ENCODE measurements at regions not wholly inside any gene's neighbourhood (a gene's known extent, or its start where the extent isn't known, plus 50 kb on each side); places are given as distances from the start of the nearest gene placed in this dataset.
A peak's percentile ranks its signal among the peaks of the same experiment; 100 is the strongest.

DNA sequence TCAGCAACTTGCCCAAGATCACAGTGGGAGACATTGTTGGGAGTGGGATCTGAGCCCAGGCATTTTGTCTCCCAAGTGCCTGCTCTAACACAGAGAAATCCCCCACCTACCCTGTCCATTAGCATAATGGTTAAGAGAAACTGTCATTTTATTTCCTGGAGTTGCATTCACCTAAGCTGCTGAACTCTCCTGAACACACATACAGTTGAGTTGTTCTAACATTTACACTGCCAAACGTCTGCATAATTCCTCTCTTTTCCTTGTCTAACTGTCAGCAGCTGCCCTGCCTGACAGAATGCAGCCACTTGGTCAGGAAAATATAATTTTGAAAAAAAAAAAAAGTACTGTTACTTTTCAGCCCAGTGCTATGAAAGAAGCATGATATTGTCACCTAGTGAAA is 396.3 kb upstream of the PIK3C3 start:
- no peak overlapping the region for H3K27ac ChIP-seq
- no peak overlapping the region for H3K4me3 ChIP-seq
- intact Hi-C loops (cut with DNase I), result no loop called here
- DNase-seq (no peak), ATAC-seq (no peak)
- no peaks in the 10 kb centered on the region for H3K36me3 ChIP-seq
- peaks cover 0 to 3% (median 0%) of the 10 kb centered on the region in 12 donors for H3K4me1 ChIP-seq
- 14 to 32% (median 29%) methylated on average over 1 of the region's 1 CpG for WGBS, 4 donors
- H3K27me3 ChIP-seq, result no peaks in the 10 kb centered on the region
- TF ChIP-seq POLR2A (IDR thresholded peaks at IDR 0.05), result no peak
- TF ChIP-seq, protein P1, sequence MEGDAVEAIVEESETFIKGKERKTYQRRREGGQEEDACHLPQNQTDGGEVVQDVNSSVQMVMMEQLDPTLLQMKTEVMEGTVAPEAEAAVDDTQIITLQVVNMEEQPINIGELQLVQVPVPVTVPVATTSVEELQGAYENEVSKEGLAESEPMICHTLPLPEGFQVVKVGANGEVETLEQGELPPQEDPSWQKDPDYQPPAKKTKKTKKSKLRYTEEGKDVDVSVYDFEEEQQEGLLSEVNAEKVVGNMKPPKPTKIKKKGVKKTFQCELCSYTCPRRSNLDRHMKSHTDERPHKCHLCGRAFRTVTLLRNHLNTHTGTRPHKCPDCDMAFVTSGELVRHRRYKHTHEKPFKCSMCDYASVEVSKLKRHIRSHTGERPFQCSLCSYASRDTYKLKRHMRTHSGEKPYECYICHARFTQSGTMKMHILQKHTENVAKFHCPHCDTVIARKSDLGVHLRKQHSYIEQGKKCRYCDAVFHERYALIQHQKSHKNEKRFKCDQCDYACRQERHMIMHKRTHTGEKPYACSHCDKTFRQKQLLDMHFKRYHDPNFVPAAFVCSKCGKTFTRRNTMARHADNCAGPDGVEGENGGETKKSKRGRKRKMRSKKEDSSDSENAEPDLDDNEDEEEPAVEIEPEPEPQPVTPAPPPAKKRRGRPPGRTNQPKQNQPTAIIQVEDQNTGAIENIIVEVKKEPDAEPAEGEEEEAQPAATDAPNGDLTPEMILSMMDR (IDR thresholded peaks at IDR 0.05), result no peak
- no peaks in the 10 kb centered on the region for H3K9me3 ChIP-seq

DNA sequence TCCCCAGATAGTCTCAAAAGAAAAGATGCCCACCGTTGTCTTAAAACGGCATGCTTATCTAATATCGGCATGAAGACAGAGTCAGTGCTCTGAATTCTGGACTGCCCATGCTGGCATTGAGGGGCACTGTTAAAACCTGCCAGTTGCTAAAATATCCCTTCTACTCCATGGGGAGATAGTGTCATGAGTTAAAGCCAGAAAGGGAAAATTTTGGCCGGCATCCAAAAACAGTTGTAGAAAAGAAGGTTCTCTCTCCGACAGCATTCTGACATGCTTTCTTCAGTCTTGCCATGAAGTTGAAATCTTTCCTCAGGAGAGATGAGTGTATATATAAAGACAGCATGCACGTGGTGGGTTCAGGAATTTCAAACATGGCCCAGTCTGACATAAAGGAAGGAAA is 401.3 kb upstream of the PIK3C3 start:
- no peaks in the 10 kb centered on the region for H3K9me3 ChIP-seq
- ATAC-seq (peak in 1 of 4 donors; percentile 24), DNase-seq (peak in 1 of 5 donors; percentile 37)
- H3K4me1 ChIP-seq, result peaks cover 0 to 5% (median 0%) of the 10 kb centered on the region in 12 donors
- intact Hi-C loops (cut with DNase I), result no loop called here
- H3K27me3 ChIP-seq, result no peaks in the 10 kb centered on the region
- 20 to 28% (median 24%) methylated on average over 6 of the region's 6 CpGs for WGBS, 4 donors
- no peaks in the 10 kb centered on the region for H3K36me3 ChIP-seq
- no peak overlapping the region for H3K4me3 ChIP-seq
- no peak for TF ChIP-seq POLR2A (IDR thresholded peaks at IDR 0.05)
- TF ChIP-seq, protein P1 (IDR thresholded peaks at IDR 0.05), result no peak
- H3K27ac ChIP-seq, result no peak overlapping the region

DNA sequence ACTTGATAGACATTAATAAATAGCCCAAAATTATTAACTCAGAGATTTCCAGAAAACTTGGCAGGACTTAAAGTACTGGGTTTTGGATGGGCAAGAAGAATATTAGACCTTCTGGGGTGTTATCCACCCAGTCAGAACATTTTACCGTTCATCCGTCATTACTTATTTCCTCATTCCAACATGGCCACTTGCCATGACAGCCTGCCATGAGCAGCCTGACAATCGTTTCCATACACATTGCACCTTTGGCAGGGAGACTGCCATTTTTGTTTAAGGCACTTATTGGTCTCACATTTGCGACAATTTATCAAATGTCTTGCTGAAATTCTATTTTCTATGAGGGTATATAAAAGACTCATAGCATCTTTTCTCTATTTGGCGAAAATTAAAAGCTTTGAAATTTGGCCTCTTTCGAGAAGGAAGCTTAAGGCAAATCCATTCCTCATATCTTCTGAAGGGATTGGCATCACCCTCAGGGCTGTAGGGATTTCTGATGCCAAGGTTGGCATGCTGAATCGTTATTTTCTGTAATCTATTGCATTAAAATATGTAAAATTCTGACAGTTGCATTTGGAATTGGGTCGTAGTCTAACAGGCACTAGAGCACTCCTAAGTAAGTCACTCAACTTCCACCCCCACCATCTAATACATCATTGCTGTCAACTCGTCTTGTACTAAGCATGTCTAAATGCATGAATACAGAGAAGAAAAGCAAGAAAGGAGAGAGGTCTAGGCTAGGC is 406.3 kb upstream of the PIK3C3 start:
- no peaks in the 10 kb centered on the region for H3K27me3 ChIP-seq
- intact Hi-C loops (cut with DNase I), result no loop called here
- H3K27ac ChIP-seq, result no peak overlapping the region
- WGBS, 4 donors, result 86 to 92% (median 89%) methylated on average over 9 of the region's 9 CpGs
- H3K4me1 ChIP-seq, result peaks cover 0 to 5% (median 0%) of the 10 kb centered on the region in 12 donors
- no peak overlapping the region for H3K4me3 ChIP-seq
- ATAC-seq, result no peak
- DNase-seq, result no peak
- H3K9me3 ChIP-seq, result no peaks in the 10 kb centered on the region
- H3K36me3 ChIP-seq, result no peaks in the 10 kb centered on the region
- TF ChIP-seq, protein P1 (IDR thresholded peaks at IDR 0.05), result no peak
- TF ChIP-seq POLR2A (IDR thresholded peaks at IDR 0.05), result no peak

DNA sequence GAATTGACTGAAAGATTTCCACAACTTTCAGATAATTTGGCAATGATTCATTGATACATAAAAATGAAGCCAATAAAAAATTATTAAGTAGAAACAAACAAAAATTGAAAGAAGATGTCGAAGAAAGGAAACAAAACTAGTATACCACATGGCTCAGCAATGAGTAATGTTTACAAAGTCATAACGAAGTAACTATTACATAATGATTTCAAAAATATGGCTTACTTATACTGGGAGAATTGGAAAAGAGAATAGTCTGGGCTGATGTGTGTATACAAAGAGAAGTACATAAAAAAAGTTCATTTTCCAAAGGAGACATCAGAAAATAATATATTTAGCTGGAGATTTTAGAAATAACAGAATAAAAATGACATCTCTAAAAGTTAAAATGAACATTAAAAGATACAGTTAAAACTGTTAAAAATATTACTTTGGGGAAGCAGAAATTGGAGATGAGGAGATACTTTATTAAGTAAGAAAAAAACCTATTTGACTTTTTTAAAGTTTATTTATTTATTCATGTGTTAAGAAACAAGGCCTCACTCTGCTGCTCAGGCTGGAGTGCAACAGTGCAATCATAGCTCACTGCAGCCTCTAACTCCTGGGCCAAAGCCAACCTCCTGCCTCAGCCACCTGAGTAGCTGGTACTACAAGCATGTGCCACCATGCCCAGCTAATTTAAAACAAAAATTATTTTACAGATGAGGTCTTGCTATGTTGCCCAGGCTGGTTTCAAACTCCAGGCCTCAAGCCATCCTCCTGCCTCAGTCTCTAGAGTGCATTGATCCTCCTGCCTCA is 409.7 kb upstream of the PIK3C3 start:
- DNase-seq (no peak), ATAC-seq (no peak)

More for the DNA sequence above, 409.7 kb upstream of the PIK3C3 start:
- H3K9me3 ChIP-seq, result no peaks in the 10 kb centered on the region
- no peaks in the 10 kb centered on the region for H3K27me3 ChIP-seq
- no peak overlapping the region for H3K27ac ChIP-seq
- H3K36me3 ChIP-seq, result no peaks in the 10 kb centered on the region
- no peak overlapping the region for H3K4me3 ChIP-seq
- 61 to 93% (median 80%) methylated on average over 2 of the region's 2 CpGs for WGBS, 4 donors
- intact Hi-C loops (cut with DNase I), result no loop called here
- H3K4me1 ChIP-seq, result no peaks in the 10 kb centered on the region
- TF ChIP-seq, protein P1 (IDR thresholded peaks at IDR 0.05), result no peak
- no peak for TF ChIP-seq POLR2A (IDR thresholded peaks at IDR 0.05)
